IMR-90 (cell line): ENCODE measurements at regions not wholly inside any gene's neighbourhood (a gene's known extent, or its start where the extent isn't known, plus 50 kb on each side); places are given as distances from the start of the nearest gene placed in this dataset.

ENCODE experiments used
- ATAC-seq: fragments of 200-7000 bp; cut with Tn5 transposase; 2 replicates; pipeline ENCODE4 v1.9.1; 2020; ENCODE audit warnings: low read depth, mild to moderate bottlenecking, moderate library complexity
- BruUV-seq: library from RNA; stranded (reverse); fragments of 400-500 nt; replicated peaks from 2 replicates; lab custom pipeline; 2021; lab: Mats Ljungman, UMichigan
- CTCF ChIA-PET: fragments of 300-600 bp; formaldehyde crosslinking; extraction: SDS; loops from one replicate; lab custom pipeline; 2021; ENCODE audit warnings: antibody characterized with exemption; lab: Yijun Ruan, JAX
- POLR2A ChIA-PET: fragments of 300-600 bp; sonication (Branson Sonifier 250); formaldehyde crosslinking; loops from one replicate; lab custom pipeline; 2022; ENCODE audit warnings: antibody characterized with exemption; ENCODE audit not compliant: unreplicated experiment; lab: Charles Lee
- DNase-seq: peaks from one replicate; pipeline ENCODE4 v3.0.0; 2013
- H2AFZ ChIP-seq: replicated peaks from 2 replicates; pipeline ENCODE3; 2013; ENCODE audit warnings: low read length, mild to moderate bottlenecking; ENCODE audit not compliant: poor library complexity
- H2AK5ac ChIP-seq: 2 replicates; pipeline ENCODE4 v1.6.1; 2013; ENCODE audit warnings: low read depth, low read length, inconsistent platforms
- H2AK9ac ChIP-seq: replicated peaks from 2 replicates; pipeline ENCODE3; 2013; ENCODE audit warnings: mild to moderate bottlenecking, low read depth, low read length, moderate library complexity; ENCODE audit not compliant: poor library complexity
- H2BK120ac ChIP-seq: 2 replicates; pipeline ENCODE4 v1.6.1; 2013; ENCODE audit warnings: low read depth, low read length, inconsistent platforms
- H2BK15ac ChIP-seq: 3 replicates; pipeline ENCODE4 v1.6.1; 2013; ENCODE audit warnings: low read depth, low read length, inconsistent platforms
- H2BK20ac ChIP-seq: 2 replicates; pipeline ENCODE4 v1.6.1; 2013; ENCODE audit warnings: low read depth, mild to moderate bottlenecking, inconsistent platforms, low read length, moderate library complexity
- H2BK5ac ChIP-seq: 2 replicates; pipeline ENCODE4 v1.6.1; 2013; ENCODE audit warnings: mild to moderate bottlenecking, low read depth, low read length, inconsistent platforms; ENCODE audit not compliant: poor library complexity, severe bottlenecking
- H3K14ac ChIP-seq: replicated peaks from 2 replicates; pipeline ENCODE4 v1.6.1; 2013; ENCODE audit warnings: low read depth, low read length, inconsistent platforms
- H3K18ac ChIP-seq: 2 replicates; pipeline ENCODE4 v1.6.1; 2013; ENCODE audit warnings: low read depth, low read length, control low read depth
- H3K23ac ChIP-seq: 2 replicates; pipeline ENCODE4 v1.6.1; 2013; ENCODE audit warnings: low read depth, low read length, inconsistent platforms
- H3K27ac ChIP-seq: 2 replicates; pipeline ENCODE4 v1.5.1; 2013; ENCODE audit warnings: mild to moderate bottlenecking, control low read depth, low read length; ENCODE audit not compliant: insufficient read depth
- H3K27me3 ChIP-seq: 2 replicates; pipeline ENCODE4 v1.6.1; 2013; ENCODE audit warnings: low read length; ENCODE audit not compliant: control insufficient read depth, insufficient read depth
- H3K36me3 ChIP-seq: 2 replicates; pipeline ENCODE4 v1.6.1; 2013; ENCODE audit warnings: low read length, mixed read lengths; ENCODE audit not compliant: control insufficient read depth, insufficient read depth
- H3K4ac ChIP-seq: 2 replicates; pipeline ENCODE4 v1.6.1; 2013; ENCODE audit warnings: low read depth, low read length, inconsistent platforms
- H3K4me1 ChIP-seq: 2 replicates; pipeline ENCODE4 v1.6.1; 2013; ENCODE audit warnings: low read length, mixed read lengths; ENCODE audit not compliant: control insufficient read depth, insufficient read depth
- H3K4me2 ChIP-seq: 2 replicates; pipeline ENCODE4 v1.6.1; 2013; ENCODE audit warnings: low read depth, mild to moderate bottlenecking, control low read depth, low read length, moderate library complexity
- H3K4me3 ChIP-seq: 2 replicates; pipeline ENCODE4 v1.5.1; 2013; ENCODE audit warnings: low read depth, mild to moderate bottlenecking, control low read depth, low read length, moderate library complexity; ENCODE audit not compliant: insufficient read depth
- H3K56ac ChIP-seq: 2 replicates; pipeline ENCODE4 v1.6.1; 2013; ENCODE audit warnings: low read length, inconsistent platforms; ENCODE audit not compliant: insufficient read depth; ENCODE audit errors: extremely low read depth
- H3K79me1 ChIP-seq, 2 experiments: 2 replicates each; pipeline ENCODE4 v1.6.1; 2013; ENCODE audit warnings: low read length in 2 of 2, inconsistent platforms in 1 of 2, low read depth in 1 of 2
- H3K9ac ChIP-seq: 2 replicates; pipeline ENCODE4 v1.6.1; 2013; ENCODE audit warnings: low read depth, low read length, control low read depth
- H3K9me1 ChIP-seq: 2 replicates; pipeline ENCODE4 v1.6.1; 2013; ENCODE audit warnings: low read length, inconsistent platforms; ENCODE audit not compliant: insufficient read depth
- H3K9me3 ChIP-seq: 2 replicates; pipeline ENCODE4 v1.6.1; 2013; ENCODE audit warnings: low read length; ENCODE audit not compliant: control insufficient read depth, insufficient read depth
- H4K20me1 ChIP-seq: 2 replicates; pipeline ENCODE4 v1.6.1; 2013; ENCODE audit warnings: low read length, inconsistent platforms; ENCODE audit not compliant: insufficient read depth
- H4K5ac ChIP-seq: 2 replicates; pipeline ENCODE4 v1.6.1; 2013; ENCODE audit warnings: mild to moderate bottlenecking, low read depth, low read length, control low read depth
- H4K8ac ChIP-seq, 2 experiments: 2 replicates each; pipeline ENCODE4 v1.6.1; 2013; ENCODE audit warnings: low read depth in 2 of 2, low read length in 2 of 2, control low read depth in 1 of 2, inconsistent platforms in 1 of 2
- H4K91ac ChIP-seq: 2 replicates; pipeline ENCODE4 v1.6.1; 2013; ENCODE audit warnings: low read depth, low read length, inconsistent platforms; ENCODE audit not compliant: insufficient read depth
- RFX5 ChIP-seq: IDR thresholded peaks from 2 replicates; pipeline ENCODE4 v1.8.0; 2012; ENCODE audit warnings: low read depth, mild to moderate bottlenecking, low read length, moderate library complexity
- SMC3 ChIP-seq: fragments of 150-350 bp; IDR thresholded peaks from 2 replicates; pipeline ENCODE4 v1.6.1; 2016; ENCODE audit warnings: low read depth, mild to moderate bottlenecking, antibody characterized with exemption, low read length, moderate library complexity
- WGBS, 2 experiments: methylation state at CpG; one replicate each; pipeline versions ENCODE4 v1.1.5 to v1.1.7; 2013; ENCODE audit warnings: missing lambda C conversion rate in 2 of 2; ENCODE audit not compliant: insufficient read length in 1 of 2; ENCODE audit errors: extremely low coverage in 2 of 2; 5-methylcytosine and 5-hydroxymethylcytosine counted together
- dilution Hi-C: fragments of 300-500 bp; cut with HindIII; formaldehyde crosslinking; loops from one replicate; pipeline ENCODE4 v1.14.3; 2018; ENCODE audit warnings: low sequenced_read_pairs; ENCODE audit not compliant: unreplicated experiment
- in situ Hi-C: fragments of 300-500 bp; cut with MboI; formaldehyde crosslinking; loops from 3 replicates; pipeline ENCODE4 v1.14.3; 2019; ENCODE audit warnings: low sequenced_read_pairs, inconsistent platforms, mixed read lengths
- intact Hi-C: fragments of 100-400 bp; cut with micrococcal nuclease; formaldehyde crosslinking; loops from 2 replicates; pipeline ENCODE4 v1.10.0; 2022

- H3K4me2 ChIP-seq: no peak overlapping the region
- CTCF ChIA-PET: no interaction called here
- POLR2A ChIA-PET: no interaction called here
- no TSS peak for BruUV-seq
- no peak overlapping the region for H3K4me3 ChIP-seq
- DNase-seq (no peak), ATAC-seq (no peak)
- TF ChIP-seq RFX5: no peak
- no peak for TF ChIP-seq SMC3
- H2AFZ ChIP-seq: no peak overlapping the region
- no peak overlapping the region for H2BK20ac ChIP-seq
- no peak overlapping the region for H2BK15ac ChIP-seq
- no peak overlapping the region for H3K14ac ChIP-seq
- no peaks in the 10 kb centered on the region for H3K9me3 ChIP-seq
- H2AK5ac ChIP-seq: no peak overlapping the region
- H3K23ac ChIP-seq: no peak overlapping the region
- H3K56ac ChIP-seq: no peak overlapping the region
- no peaks in the 10 kb centered on the region for H4K20me1 ChIP-seq
- H3K4me1 ChIP-seq: no peaks in the 10 kb centered on the region
- H2AK9ac ChIP-seq: no peak overlapping the region
- H3K27ac ChIP-seq: no peak overlapping the region
- H4K8ac ChIP-seq: no peak overlapping the region
- dilution Hi-C loops: no loop called here
- no peaks in the 10 kb centered on the region; the same call in 1 of the 2 replicates for H3K27me3 ChIP-seq
- no peak overlapping the region for H2BK120ac ChIP-seq
- no peak overlapping the region for H4K91ac ChIP-seq
- no peaks in the 10 kb centered on the region for H3K36me3 ChIP-seq
- intact Hi-C loops: no loop called here
- WGBS, 2 experiments: 92% methylated on average over 2 of the region's 3 CpGs; no CpG with 5 or more reads in 1 of the 2 experiments
- H3K9ac ChIP-seq: no peak overlapping the region
- H3K9me1 ChIP-seq: no peaks in the 10 kb centered on the region
- no peak overlapping the region for H4K5ac ChIP-seq
- in situ Hi-C loops: no loop called here
- H2BK5ac ChIP-seq: no peak overlapping the region
- no peak overlapping the region for H3K4ac ChIP-seq
- H3K18ac ChIP-seq: no peak overlapping the region
- H3K79me1 ChIP-seq: no peaks in the 10 kb centered on the region
Observed at GRCh38 chr15:57881361-57881760, 174.8 kb downstream of the POLR2M start.
